OCI-LY1 (cell line): ENCODE measurements at regions not wholly inside any gene's neighbourhood (a gene's known extent, or its start where the extent isn't known, plus 50 kb on each side); places are given as distances from the start of the nearest gene placed in this dataset.

Experiments
- EZH2 ChIP-seq: fragments of 200-600 bp; sonication (generic), shearing (Covaris generic); IDR thresholded peaks from 2 replicates; pipeline ENCODE4 v1.8.0; 2017; ENCODE audit warnings: borderline replicate concordance, mixed run types, mild to moderate bottlenecking, antibody characterized with exemption, low read length, moderate library complexity, mixed read lengths
- TF ChIP-seq, protein P1 (sequence below): fragments of 200-600 bp; sonication (generic), shearing (Covaris generic); IDR thresholded peaks from 2 replicates; pipeline ENCODE4 v1.5.1; 2017; ENCODE audit warnings: mild to moderate bottlenecking, antibody characterized with exemption, low read length, moderate library complexity, mixed read lengths

- TF ChIP-seq, protein P1, sequence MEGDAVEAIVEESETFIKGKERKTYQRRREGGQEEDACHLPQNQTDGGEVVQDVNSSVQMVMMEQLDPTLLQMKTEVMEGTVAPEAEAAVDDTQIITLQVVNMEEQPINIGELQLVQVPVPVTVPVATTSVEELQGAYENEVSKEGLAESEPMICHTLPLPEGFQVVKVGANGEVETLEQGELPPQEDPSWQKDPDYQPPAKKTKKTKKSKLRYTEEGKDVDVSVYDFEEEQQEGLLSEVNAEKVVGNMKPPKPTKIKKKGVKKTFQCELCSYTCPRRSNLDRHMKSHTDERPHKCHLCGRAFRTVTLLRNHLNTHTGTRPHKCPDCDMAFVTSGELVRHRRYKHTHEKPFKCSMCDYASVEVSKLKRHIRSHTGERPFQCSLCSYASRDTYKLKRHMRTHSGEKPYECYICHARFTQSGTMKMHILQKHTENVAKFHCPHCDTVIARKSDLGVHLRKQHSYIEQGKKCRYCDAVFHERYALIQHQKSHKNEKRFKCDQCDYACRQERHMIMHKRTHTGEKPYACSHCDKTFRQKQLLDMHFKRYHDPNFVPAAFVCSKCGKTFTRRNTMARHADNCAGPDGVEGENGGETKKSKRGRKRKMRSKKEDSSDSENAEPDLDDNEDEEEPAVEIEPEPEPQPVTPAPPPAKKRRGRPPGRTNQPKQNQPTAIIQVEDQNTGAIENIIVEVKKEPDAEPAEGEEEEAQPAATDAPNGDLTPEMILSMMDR = no peak
- TF ChIP-seq EZH2 = no peak
Observed at GRCh38 chr5:124617787-124618186, 128.7 kb downstream of the ZNF608 start.
